ENCODE measurements at regions not wholly inside any gene's neighbourhood (a gene's known extent, or its start where the extent isn't known, plus 50 kb on each side); places are given as distances from the start of the nearest gene placed in this dataset.

DNA sequence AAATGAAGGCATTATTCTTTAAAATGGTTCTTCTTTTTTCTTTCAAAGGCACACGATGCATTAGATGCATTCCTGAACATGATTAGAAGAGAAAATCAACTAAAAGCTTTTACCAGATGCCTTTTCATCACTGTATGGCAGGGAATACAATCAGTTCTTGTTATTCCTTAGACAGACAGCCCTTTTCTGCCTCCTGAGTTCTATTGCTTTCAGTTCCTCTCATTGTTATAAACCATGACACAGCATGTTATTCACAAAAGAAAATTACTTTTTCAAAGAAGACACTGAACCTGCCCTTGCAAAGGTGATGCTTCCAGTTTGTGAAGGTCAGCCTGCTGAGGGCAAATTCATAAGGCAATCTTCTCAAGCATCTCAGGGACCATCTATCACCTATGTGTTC lies 70.1 kb downstream of the FAM181B start:
- Histone ChIP-seq H3K23me2 (ENCODE audit: low read depth, low read length) (no peaks in the 10 kb centered on the region), H3K4ac (replicated peaks; ENCODE audit: insufficient read length, low read depth, low read length) (no peak overlapping the region), H4K20me1 (replicated peaks in 1 of 2; ENCODE audit: control insufficient read depth in 1 of 2, insufficient read depth in 2 of 2, low read length in 2 of 2) (no peaks in the 10 kb centered on the region), H3K18ac (ENCODE audit: extremely low read depth, low read length) (no peak overlapping the region), H3K27me3 (replicated peaks in 1 of 4; ENCODE audit: control insufficient read depth in 3 of 4, extremely low read depth in 1 of 4, insufficient read depth in 3 of 4, low read length in 3 of 4) (no peaks in the 10 kb centered on the region), H4K8ac (ENCODE audit: extremely low read depth, insufficient read depth, low read length) (no peak overlapping the region), H2BK12ac (ENCODE audit: low read depth, low read length) (no peak overlapping the region), H4K5ac (ENCODE audit: insufficient read length, low read depth, low read length) (no peak overlapping the region), H3K79me1 (ENCODE audit: low read depth, low read length) (no peaks in the 10 kb centered on the region), H3K9me3 (ENCODE audit: insufficient read depth in 2 of 2, low read depth in 1 of 2, low read length in 1 of 2) (no peaks in the 10 kb centered on the region), H3K27ac (ENCODE audit: low read depth, low read length) (no peak overlapping the region), H3K23ac (ENCODE audit: insufficient read length) (no peak overlapping the region), H2AFZ (ENCODE audit: low read length) (no peak overlapping the region), H3K79me2 (ENCODE audit: control insufficient read depth in 1 of 2, insufficient read depth in 2 of 2, low read length in 2 of 2) (no peaks in the 10 kb centered on the region), H3K4me3 (ENCODE audit: extremely low read depth in 1 of 4, insufficient read depth in 2 of 4, low read depth in 3 of 4, low read length in 4 of 4) (no peak overlapping the region), H2BK120ac (replicated peaks; ENCODE audit: low read depth, low read length) (no peak overlapping the region), H4K91ac (replicated peaks; ENCODE audit: insufficient read length, low read length) (no peak overlapping the region), H3K4me2 (ENCODE audit: insufficient read depth in 1 of 2, low read depth in 2 of 2, low read length in 2 of 2) (no peak overlapping the region), H3K4me1 (replicated peaks in 1 of 4; ENCODE audit: control insufficient read depth in 3 of 4, insufficient read depth in 4 of 4, low read length in 3 of 4) (no peaks in the 10 kb centered on the region), H2BK15ac (ENCODE audit: low read length) (no peak overlapping the region), H3K9ac (replicated peaks in 1 of 4; ENCODE audit: extremely low read depth in 1 of 4, low read depth in 3 of 4, low read length in 3 of 4) (no peak overlapping the region), H2BK20ac (ENCODE audit: low read length) (no peak overlapping the region), H3K14ac (ENCODE audit: insufficient read length) (no peak overlapping the region), H2BK5ac (ENCODE audit: low read depth, low read length) (no peak overlapping the region), H3K36me3 (ENCODE audit: control insufficient read depth in 2 of 4, insufficient read depth in 4 of 4, low read length in 3 of 4) (no peaks in the 10 kb centered on the region), H3K56ac (replicated peaks; ENCODE audit: insufficient read length, low read depth, low read length) (no peak overlapping the region), H2AK5ac (ENCODE audit: low read depth, low read length) (no peak overlapping the region)
- POLR2A ChIA-PET (ENCODE audit: partially characterized antibody), result no interaction called here
- no peak for FAIRE-seq
- no peak for DNase-seq (ENCODE audit: low read depth in 1 of 2, low spot score in 2 of 2)
- WGBS, 2 experiments (ENCODE audit: extremely low coverage in 1 of 2, insufficient coverage in 1 of 2, insufficient read length in 1 of 2, insufficient replicate concordance in 2 of 2, low coverage in 1 of 2, low lambda C conversion rate in 2 of 2, missing lambda C conversion rate in 1 of 2), result 96% methylated on average over 1 of the region's 1 CpG; no CpG with 5 or more reads in 1 of the 2 experiments
- no peak for TF ChIP-seq POLR2A (IDR thresholded peaks at IDR 0.05; ENCODE audit: control extremely low read depth in 1 of 2, low read depth in 2 of 2, low read length in 2 of 2)
- TF ChIP-seq SRF (IDR thresholded peaks at IDR 0.05; ENCODE audit: low read depth, low read length), result no peak
- CTCF ChIA-PET (ENCODE audit: partially characterized antibody), result no interaction called here

All from H1 (cell line).